OCI-LY3 (cell line): ENCODE measurements at regions not wholly inside any gene's neighbourhood (a gene's known extent, or its start where the extent isn't known, plus 50 kb on each side); places are given as distances from the start of the nearest gene placed in this dataset.

Experiments used
- H2AFZ ChIP-seq: fragments of 200-600, 300-600 bp; shearing (Covaris generic); 2 replicates; pipeline ENCODE4 v1.6.0; 2014; ENCODE audit warnings: antibody characterized with exemption, low read depth, low read length
- H3K27ac ChIP-seq: fragments of 200-600, 300-600 bp; sonication (generic); 2 replicates; pipeline ENCODE4 v1.5.1; 2014; ENCODE audit warnings: mild to moderate bottlenecking, low read length, moderate library complexity, mixed read lengths
- H3K27me3 ChIP-seq: fragments of 200-600, 300-600 bp; sonication (generic); 2 replicates; pipeline ENCODE4 v1.6.1; 2014; ENCODE audit warnings: low read depth, low read length, mixed read lengths
- H3K36me3 ChIP-seq: fragments of 200-600, 300-600 bp; sonication (generic); replicated peaks from 2 replicates; pipeline ENCODE3; 2014; ENCODE audit warnings: low read depth, low read length, mixed read lengths
- H3K4me1 ChIP-seq: fragments of 300-600, 200-600 bp; sonication (generic); 2 replicates; pipeline ENCODE4 v1.6.1; 2014; ENCODE audit warnings: low read length, mixed read lengths
- H3K4me2 ChIP-seq: fragments of 200-600, 300-600 bp; sonication (generic); 2 replicates; pipeline ENCODE4 v1.6.1; 2014; ENCODE audit warnings: low read length, mixed read lengths
- H3K4me3 ChIP-seq: fragments of 300-600, 200-600 bp; sonication (generic); 2 replicates; pipeline ENCODE4 v1.5.1; 2014; ENCODE audit warnings: antibody characterized with exemption, mild to moderate bottlenecking, low read length, moderate library complexity
- H3K79me2 ChIP-seq: fragments of 300-600, 200-600 bp; shearing (Covaris generic); 2 replicates; pipeline ENCODE4 v1.6.1; 2014; ENCODE audit warnings: mild to moderate bottlenecking, low read length, mixed read lengths
- H3K9ac ChIP-seq: fragments of 300-600, 200-600 bp; shearing (Covaris generic); 2 replicates; pipeline ENCODE4 v1.6.0; 2014; ENCODE audit warnings: mild to moderate bottlenecking, low read length, moderate library complexity
- H3K9me3 ChIP-seq: fragments of 200-600, 300-600 bp; shearing (Covaris generic); 2 replicates; pipeline ENCODE4 v1.6.1; 2014; ENCODE audit warnings: low read length, mixed read lengths; ENCODE audit not compliant: insufficient read depth
- H4K20me1 ChIP-seq: fragments of 200-600, 300-600 bp; sonication (generic); 2 replicates; pipeline ENCODE4 v1.6.1; 2016; ENCODE audit warnings: low read length, mixed read lengths; ENCODE audit not compliant: insufficient read depth
- EZH2phosphoT487 ChIP-seq: fragments of 200-600 bp; shearing (Covaris generic); IDR thresholded peaks from 2 replicates; pipeline ENCODE4 v1.6.1; 2018; ENCODE audit warnings: antibody characterized with exemption, mixed run types, low read depth
- TF ChIP-seq, protein P1 (sequence below): fragments of 200-600, 300-600 bp; sonication (generic); IDR thresholded peaks from 2 replicates; pipeline ENCODE4 v1.5.1; 2014; ENCODE audit warnings: antibody characterized with exemption, low read length, low read depth

DNA sequence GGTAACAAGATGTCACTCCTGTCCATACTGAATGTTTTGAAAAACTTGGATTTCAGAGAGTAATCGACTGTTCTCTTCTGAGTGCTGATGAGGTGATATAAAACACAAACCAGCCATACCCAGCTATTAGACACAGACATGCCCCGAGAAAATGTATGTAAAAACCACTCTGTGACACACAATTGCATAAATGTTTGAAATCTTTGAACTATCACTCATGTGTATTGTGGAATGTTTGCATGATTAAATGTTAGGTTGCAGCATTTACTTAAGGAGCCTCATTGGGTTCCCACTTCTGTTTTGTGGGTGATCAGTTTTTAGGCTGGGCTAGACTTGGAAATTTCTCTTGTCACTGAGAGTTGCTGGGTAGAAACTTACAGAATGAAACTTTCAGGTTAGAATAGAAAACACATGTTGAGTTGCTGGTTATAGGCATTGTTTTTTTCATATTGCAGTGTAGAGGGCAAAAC is 270.4 kb upstream of the B3GALT2 start:
- H3K9ac ChIP-seq = no peak overlapping the region
- 0 out of 2 replicates have a peak overlapping the region, but pooled peaks have one; percentile 11 for H2AFZ ChIP-seq
- no peak overlapping the region for H3K4me2 ChIP-seq
- no peaks in the 10 kb centered on the region for H3K4me1 ChIP-seq
- no peaks in the 10 kb centered on the region for H3K27me3 ChIP-seq
- H3K27ac ChIP-seq = no peak overlapping the region
- no peaks in the 10 kb centered on the region for H4K20me1 ChIP-seq
- no peaks in the 10 kb centered on the region for H3K9me3 ChIP-seq
- H3K36me3 ChIP-seq = no peaks in the 10 kb centered on the region
- TF ChIP-seq, protein P1, sequence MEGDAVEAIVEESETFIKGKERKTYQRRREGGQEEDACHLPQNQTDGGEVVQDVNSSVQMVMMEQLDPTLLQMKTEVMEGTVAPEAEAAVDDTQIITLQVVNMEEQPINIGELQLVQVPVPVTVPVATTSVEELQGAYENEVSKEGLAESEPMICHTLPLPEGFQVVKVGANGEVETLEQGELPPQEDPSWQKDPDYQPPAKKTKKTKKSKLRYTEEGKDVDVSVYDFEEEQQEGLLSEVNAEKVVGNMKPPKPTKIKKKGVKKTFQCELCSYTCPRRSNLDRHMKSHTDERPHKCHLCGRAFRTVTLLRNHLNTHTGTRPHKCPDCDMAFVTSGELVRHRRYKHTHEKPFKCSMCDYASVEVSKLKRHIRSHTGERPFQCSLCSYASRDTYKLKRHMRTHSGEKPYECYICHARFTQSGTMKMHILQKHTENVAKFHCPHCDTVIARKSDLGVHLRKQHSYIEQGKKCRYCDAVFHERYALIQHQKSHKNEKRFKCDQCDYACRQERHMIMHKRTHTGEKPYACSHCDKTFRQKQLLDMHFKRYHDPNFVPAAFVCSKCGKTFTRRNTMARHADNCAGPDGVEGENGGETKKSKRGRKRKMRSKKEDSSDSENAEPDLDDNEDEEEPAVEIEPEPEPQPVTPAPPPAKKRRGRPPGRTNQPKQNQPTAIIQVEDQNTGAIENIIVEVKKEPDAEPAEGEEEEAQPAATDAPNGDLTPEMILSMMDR = no peak
- no peak for TF ChIP-seq EZH2phosphoT487
- H3K4me3 ChIP-seq = no peak overlapping the region
- H3K79me2 ChIP-seq = no peaks in the 10 kb centered on the region

- Histone ChIP-seq H3K27ac (no peak overlapping the region), H3K9me3 (no peaks in the 10 kb centered on the region), H3K79me2 (no peaks in the 10 kb centered on the region), H4K20me1 (no peaks in the 10 kb centered on the region), H3K4me1 (peaks cover 13% of the 10 kb centered on the region), H3K9ac (no peak overlapping the region), H3K36me3 (no peaks in the 10 kb centered on the region), H3K4me2 (no peak overlapping the region), H2AFZ (no peak overlapping the region), H3K27me3 (no peaks in the 10 kb centered on the region), H3K4me3 (no peak overlapping the region)
- no peak for TF ChIP-seq EZH2phosphoT487
- TF ChIP-seq, protein P1 = no peak
Measured at GRCh38 chr1:193451606-193452005, 265.2 kb upstream of the B3GALT2 start.

DNA sequence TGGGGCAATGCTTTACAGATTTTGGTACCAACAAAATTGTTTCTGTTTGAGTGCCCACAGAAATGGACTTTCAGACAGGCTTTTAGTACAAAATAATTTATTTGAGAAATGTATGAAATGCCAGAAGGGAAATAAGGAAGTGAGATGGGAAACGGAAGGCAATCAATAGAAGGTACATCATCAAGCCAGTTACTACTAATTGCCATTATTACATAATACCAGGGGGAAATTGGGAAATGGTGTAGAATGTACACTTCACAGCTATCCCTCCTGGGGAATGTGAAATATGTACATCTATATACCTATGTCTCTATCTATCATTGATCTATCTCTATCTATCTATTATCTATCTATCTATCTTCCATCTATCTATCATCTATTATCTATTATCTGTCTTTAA is 264.6 kb upstream of the B3GALT2 start:
- H4K20me1 ChIP-seq = no peaks in the 10 kb centered on the region
- no peaks in the 10 kb centered on the region for H3K36me3 ChIP-seq
- H3K4me1 ChIP-seq = peaks cover 13% of the 10 kb centered on the region
- H2AFZ ChIP-seq = no peak overlapping the region
- no peaks in the 10 kb centered on the region for H3K79me2 ChIP-seq
- no peak overlapping the region for H3K4me3 ChIP-seq
- no peaks in the 10 kb centered on the region for H3K9me3 ChIP-seq
- H3K4me2 ChIP-seq = no peak overlapping the region
- H3K27me3 ChIP-seq = no peaks in the 10 kb centered on the region
- no peak overlapping the region for H3K9ac ChIP-seq
- H3K27ac ChIP-seq = no peak overlapping the region
- TF ChIP-seq EZH2phosphoT487 = no peak
- TF ChIP-seq, protein P1 = no peak

- no peak overlapping the region for H3K9ac ChIP-seq
- H3K79me2 ChIP-seq = no peaks in the 10 kb centered on the region
- peaks cover 13% of the 10 kb centered on the region for H3K4me1 ChIP-seq
- no peaks in the 10 kb centered on the region for H3K27me3 ChIP-seq
- no peaks in the 10 kb centered on the region for H3K36me3 ChIP-seq
- no peaks in the 10 kb centered on the region for H3K9me3 ChIP-seq
- H2AFZ ChIP-seq = peak overlapping the region; percentile 77
- no peak for TF ChIP-seq EZH2phosphoT487
- TF ChIP-seq, protein P1 = no peak
- H3K27ac ChIP-seq = no peak overlapping the region
- 0 out of 2 replicates have a peak overlapping the region, but pooled peaks have one; percentile 14 for H3K4me3 ChIP-seq
- H4K20me1 ChIP-seq = no peaks in the 10 kb centered on the region
- H3K4me2 ChIP-seq = peak overlapping the region; percentile 44
Measured at GRCh38 chr1:193448682-193449461, 262.5 kb upstream of the B3GALT2 start.
